Activated CD4-positive, alpha-beta T cell treated with anti-CD3 and anti-CD28 coated beads, Interleukin-10, Interleukin-2, amounts not matched to agents 100 ng/mL and 50 ng/mL, durations not matched to agents 16 hours and 8 hours (primary cell): ENCODE measurements at regions not wholly inside any gene's neighbourhood (a gene's known extent, or its start where the extent isn't known, plus 50 kb on each side); places are given as distances from the start of the nearest gene placed in this dataset.

ENCODE experiments used
- DNase-seq: peaks from one replicate; pipeline ENCODE4 v3.0.0-alpha.2; 2020

GRCh38 chr6:71126506-71126905 lies 162.1 kb upstream of the OGFRL1 start:
- no peak for DNase-seq

- no peak for DNase-seq
These were observed 161.2 kb upstream of the OGFRL1 start for GRCh38 chr6:71127374-71127773.

GRCh38 chr6:71130277-71130676 lies 158.3 kb upstream of the OGFRL1 start:
- no peak for DNase-seq

GRCh38 chr6:71134929-71135642 lies 153.5 kb upstream of the OGFRL1 start:
- no peak for DNase-seq

GRCh38 chr6:71137973-71138372 lies 150.6 kb upstream of the OGFRL1 start:
- no peak for DNase-seq

- no peak for DNase-seq
These were observed 150.2 kb upstream of the OGFRL1 start for GRCh38 chr6:71138376-71138775.

GRCh38 chr6:71139249-71139648 lies 149.4 kb upstream of the OGFRL1 start:
- no peak for DNase-seq

- DNase-seq = no peak
These were observed 134.8 kb upstream of the OGFRL1 start for GRCh38 chr6:71153755-71154325.

GRCh38 chr6:71157345-71157744 lies 131.3 kb upstream of the OGFRL1 start:
- no peak for DNase-seq

GRCh38 chr6:71164890-71165289 lies 123.7 kb upstream of the OGFRL1 start:
- no peak for DNase-seq

- DNase-seq = no peak
These were observed 120.3 kb upstream of the OGFRL1 start for GRCh38 chr6:71168233-71168765.

- DNase-seq = no peak
These were observed 117.0 kb upstream of the OGFRL1 start for GRCh38 chr6:71171497-71172070.

- DNase-seq = no peak
These were observed 109.2 kb upstream of the OGFRL1 start for GRCh38 chr6:71179249-71179885.

- DNase-seq = no peak
These were observed 107.0 kb upstream of the OGFRL1 start for GRCh38 chr6:71181565-71181964.

- no peak for DNase-seq
These were observed 101.5 kb upstream of the OGFRL1 start for GRCh38 chr6:71187141-71187540.

GRCh38 chr6:71190809-71191208 lies 97.8 kb upstream of the OGFRL1 start:
- peak; percentile 2 for DNase-seq

- no peak for DNase-seq
These were observed 93.9 kb upstream of the OGFRL1 start for GRCh38 chr6:71194724-71195123.

GRCh38 chr6:71197267-71197666 lies 91.3 kb upstream of the OGFRL1 start:
- no peak for DNase-seq

GRCh38 chr6:71197780-71198179 lies 90.8 kb upstream of the OGFRL1 start:
- no peak for DNase-seq

- DNase-seq = no peak
These were observed 89.7 kb upstream of the OGFRL1 start for GRCh38 chr6:71198908-71199307.

GRCh38 chr6:71199736-71200135 lies 88.9 kb upstream of the OGFRL1 start:
- DNase-seq = no peak

GRCh38 chr6:71203206-71203605 lies 85.4 kb upstream of the OGFRL1 start:
- no peak for DNase-seq

GRCh38 chr6:71204741-71205140 lies 83.9 kb upstream of the OGFRL1 start:
- DNase-seq = no peak
